Thymus (tissue), 11 donors: ENCODE measurements at regions not wholly inside any gene's neighbourhood (a gene's known extent, or its start where the extent isn't known, plus 50 kb on each side); places are given as distances from the start of the nearest gene placed in this dataset.

Experiments
- DNase-seq, 9 donors: peaks; one replicate each; pipeline ENCODE4 v3.0.0-alpha.2; 2013; ENCODE audit warnings: low spot score in 9 of 9, low read depth in 6 of 9, missing footprints in 1 of 9
- H3K27ac ChIP-seq, 2 donors: one replicate each; pipeline ENCODE4 v1.5.1; 2013; ENCODE audit warnings: control low read depth in 1 of 2, low read depth in 1 of 2, low read length in 1 of 2, mild to moderate bottlenecking in 1 of 2, moderate library complexity in 1 of 2
- H3K27me3 ChIP-seq, 2 donors: one replicate each; pipeline ENCODE4 v1.5.1; 2013; ENCODE audit warnings: low read length in 1 of 2; ENCODE audit not compliant: control insufficient read depth in 2 of 2, insufficient read depth in 1 of 2
- H3K36me3 ChIP-seq, 2 donors: one replicate each; pipeline ENCODE4 v1.5.1; 2013; ENCODE audit warnings: low read length in 1 of 2, mild to moderate bottlenecking in 1 of 2, moderate library complexity in 1 of 2; ENCODE audit not compliant: control insufficient read depth in 2 of 2, insufficient read depth in 2 of 2
- H3K4me1 ChIP-seq, 2 donors: one replicate each; pipeline ENCODE4 v1.5.1; 2013; ENCODE audit warnings: low read length in 2 of 2; ENCODE audit not compliant: control insufficient read depth in 2 of 2, insufficient read depth in 2 of 2
- H3K4me3 ChIP-seq, 2 donors: one replicate each; pipeline ENCODE4 v1.5.1; 2013; ENCODE audit warnings: low read length in 2 of 2, control low read depth in 1 of 2, mild to moderate bottlenecking in 1 of 2
- H3K9me3 ChIP-seq, 2 donors: one replicate each; pipeline ENCODE4 v1.5.1; 2013; ENCODE audit warnings: low read length in 1 of 2, mild to moderate bottlenecking in 1 of 2; ENCODE audit not compliant: control insufficient read depth in 2 of 2, insufficient read depth in 1 of 2
- WGBS: extraction: QIAGEN DNeasy Blood & Tissue Kit; methylation state at CpG from one replicate; pipeline ENCODE4 v1.1.7; 2013; 5-methylcytosine and 5-hydroxymethylcytosine counted together
- donor health status: healthy.

DNA sequence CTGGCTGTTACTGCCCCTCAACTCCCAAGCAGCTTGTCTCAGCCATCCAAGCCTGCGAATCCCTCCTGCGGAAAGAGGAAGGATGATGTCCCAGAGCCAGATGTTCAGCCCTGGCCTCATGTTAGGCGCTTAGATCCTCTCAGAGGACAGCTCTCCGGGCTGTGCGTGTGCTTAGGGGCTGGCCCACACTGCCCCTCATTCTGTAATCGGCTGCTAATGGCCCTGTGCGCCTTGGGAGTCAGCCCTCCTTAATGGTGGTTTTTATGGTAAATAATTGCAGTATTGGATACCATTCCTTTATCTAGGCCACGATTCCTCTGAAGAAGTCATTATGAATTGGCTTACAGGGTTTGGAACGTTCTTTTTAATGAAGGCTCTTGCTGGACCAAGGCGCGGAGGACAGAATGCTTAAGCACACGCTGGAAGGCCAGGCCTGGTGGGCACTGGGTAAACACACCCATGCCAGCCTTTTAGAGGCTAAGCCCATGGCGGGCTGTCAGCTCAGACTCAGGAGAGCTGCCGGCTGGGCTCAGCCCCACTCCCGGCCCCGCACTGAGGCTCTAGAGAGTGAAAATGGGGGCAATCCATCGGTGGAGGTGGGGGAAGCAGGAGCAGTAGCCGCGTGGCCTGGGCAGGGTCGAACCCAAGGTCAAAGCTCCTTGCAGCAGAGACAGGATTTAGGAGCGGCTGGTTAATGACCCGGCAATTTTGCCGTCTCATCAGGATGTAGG is 1157.5 kb downstream of the BRD1 start:
- Histone ChIP-seq H3K27ac (no peak overlapping the region), H3K27me3 (no peaks in the 10 kb centered on the region), H3K4me1 (no peaks in the 10 kb centered on the region), H3K36me3 (no peaks in the 10 kb centered on the region), H3K9me3 (peaks cover 6 to 15% of the 10 kb centered on the region in 2 donors), H3K4me3 (no peak overlapping the region)
- DNase-seq: no peak
- WGBS: 90% methylated on average over 23 of the region's 23 CpGs

- H3K27me3 ChIP-seq: no peaks in the 10 kb centered on the region
- WGBS: 93% methylated on average over 8 of the region's 8 CpGs
- DNase-seq: no peak
- no peaks in the 10 kb centered on the region for H3K4me1 ChIP-seq
- H3K9me3 ChIP-seq: peaks cover 6 to 15% of the 10 kb centered on the region in 2 donors
- H3K27ac ChIP-seq: no peak overlapping the region
- no peak overlapping the region for H3K4me3 ChIP-seq
- H3K36me3 ChIP-seq: no peaks in the 10 kb centered on the region
Observed at GRCh38 chr22:48669226-48669625, 1158.4 kb downstream of the BRD1 start.

GRCh38 chr22:48667289-48667688 is 1160.4 kb downstream of the BRD1 start:
- Histone ChIP-seq H3K36me3 (no peaks in the 10 kb centered on the region), H3K4me1 (no peaks in the 10 kb centered on the region), H3K4me3 (no peak overlapping the region), H3K27me3 (no peaks in the 10 kb centered on the region), H3K27ac (no peak overlapping the region), H3K9me3 (peaks cover 8 to 9% of the 10 kb centered on the region in 2 donors)
- no peak for DNase-seq
- 93% methylated on average over 14 of the region's 14 CpGs for WGBS

- no peak overlapping the region for H3K27ac ChIP-seq
- H3K36me3 ChIP-seq: no peaks in the 10 kb centered on the region
- H3K9me3 ChIP-seq: peaks cover 7% of the 10 kb centered on the region in 2 donors
- H3K4me3 ChIP-seq: no peak overlapping the region
- H3K4me1 ChIP-seq: no peaks in the 10 kb centered on the region
- WGBS: 96% methylated on average over 9 of the region's 9 CpGs
- H3K27me3 ChIP-seq: no peaks in the 10 kb centered on the region
- DNase-seq: no peak
Observed at GRCh38 chr22:48666620-48667019, 1161.1 kb downstream of the BRD1 start.

DNA sequence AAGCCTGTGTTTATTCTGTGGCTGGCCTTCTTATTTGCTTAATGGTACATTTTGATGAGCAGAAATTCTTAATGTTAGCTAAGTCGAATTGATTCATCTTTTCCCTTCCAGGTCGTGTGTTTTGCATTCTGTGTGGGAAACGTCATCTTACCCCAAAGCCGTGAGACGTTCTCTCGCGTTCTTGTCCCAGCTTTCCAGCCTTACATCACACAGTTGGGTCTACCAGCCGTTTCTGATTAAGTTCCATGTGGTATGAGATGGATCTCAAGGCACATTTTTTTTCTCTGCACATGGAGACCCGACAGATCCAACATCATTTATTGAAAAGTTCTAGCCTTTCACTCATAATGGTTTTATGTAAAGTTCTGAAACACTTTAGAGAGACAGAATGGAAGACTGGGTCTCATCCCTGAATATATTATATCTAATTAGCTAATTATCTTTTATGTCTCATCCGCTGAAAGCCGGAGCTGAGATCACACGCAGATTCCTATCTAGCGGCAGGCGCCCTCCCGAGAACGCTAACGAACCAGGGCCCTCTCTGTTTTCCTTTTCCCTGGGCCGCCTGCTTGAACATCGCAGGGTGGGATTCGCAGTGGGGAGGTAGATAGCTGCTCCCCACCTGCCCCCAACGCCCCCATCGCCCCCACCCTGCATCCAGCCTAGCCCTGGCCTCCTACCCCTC is 1162.2 kb downstream of the BRD1 start:
- Histone ChIP-seq H3K36me3 (no peaks in the 10 kb centered on the region), H3K27ac (no peak overlapping the region), H3K4me1 (no peaks in the 10 kb centered on the region), H3K4me3 (no peak overlapping the region), H3K27me3 (no peaks in the 10 kb centered on the region), H3K9me3 (peaks cover 0 to 5% of the 10 kb centered on the region in 2 donors)
- no peak for DNase-seq
- WGBS: 96% methylated on average over 22 of the region's 22 CpGs

DNA sequence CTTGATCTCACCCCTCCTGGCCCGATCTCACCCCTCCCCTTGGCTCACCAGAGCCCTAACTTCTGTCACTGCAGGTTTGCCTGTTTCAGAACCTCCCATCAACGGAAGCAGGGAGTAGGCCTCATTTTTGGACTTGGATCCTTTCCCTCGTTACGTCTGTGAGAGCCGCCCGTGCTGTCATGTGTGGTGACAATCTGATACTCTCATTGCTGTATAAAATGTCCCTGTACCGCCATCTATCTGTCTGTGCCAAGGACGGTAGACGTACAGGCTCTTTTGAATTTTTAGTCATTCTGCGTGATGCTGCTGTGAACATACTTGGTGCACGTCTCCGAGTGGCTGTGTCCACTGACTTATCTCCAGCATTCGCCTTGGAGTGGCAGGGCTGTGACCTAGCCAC is 1163.1 kb downstream of the BRD1 start:
- no peak for DNase-seq
- Histone ChIP-seq H3K4me1 (no peaks in the 10 kb centered on the region), H3K27me3 (no peaks in the 10 kb centered on the region), H3K27ac (no peak overlapping the region), H3K4me3 (no peak overlapping the region), H3K9me3 (peaks cover 0 to 5% of the 10 kb centered on the region in 2 donors), H3K36me3 (no peaks in the 10 kb centered on the region)
- 92% methylated on average over 13 of the region's 13 CpGs for WGBS

DNA sequence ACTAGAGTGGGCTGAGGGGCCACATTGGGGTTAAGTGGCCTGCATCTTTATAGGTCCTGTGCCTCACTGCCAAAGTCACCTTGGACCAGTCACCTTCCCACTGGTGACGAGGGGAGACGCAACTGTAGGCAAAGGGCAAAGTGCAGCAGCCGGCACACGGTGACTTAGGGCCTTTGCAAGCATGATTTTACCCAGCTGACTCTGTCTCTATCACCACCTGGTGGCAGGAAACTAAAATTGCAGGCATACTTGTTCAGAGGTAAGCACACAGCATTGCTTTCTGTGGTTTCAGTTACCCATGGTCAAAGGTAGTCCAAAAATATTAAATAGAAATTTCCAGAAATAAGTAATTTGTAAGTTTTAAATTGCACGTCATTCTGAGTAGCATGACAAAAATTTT is 1164.4 kb downstream of the BRD1 start:
- WGBS: 70% methylated on average over 5 of the region's 5 CpGs
- peaks cover 0 to 5% of the 10 kb centered on the region in 2 donors for H3K9me3 ChIP-seq
- H3K4me1 ChIP-seq: no peaks in the 10 kb centered on the region
- no peak overlapping the region for H3K27ac ChIP-seq
- no peaks in the 10 kb centered on the region for H3K36me3 ChIP-seq
- peak in 1 of 9 donors; percentile 6 for DNase-seq
- H3K4me3 ChIP-seq: no peak overlapping the region
- no peaks in the 10 kb centered on the region for H3K27me3 ChIP-seq

DNA sequence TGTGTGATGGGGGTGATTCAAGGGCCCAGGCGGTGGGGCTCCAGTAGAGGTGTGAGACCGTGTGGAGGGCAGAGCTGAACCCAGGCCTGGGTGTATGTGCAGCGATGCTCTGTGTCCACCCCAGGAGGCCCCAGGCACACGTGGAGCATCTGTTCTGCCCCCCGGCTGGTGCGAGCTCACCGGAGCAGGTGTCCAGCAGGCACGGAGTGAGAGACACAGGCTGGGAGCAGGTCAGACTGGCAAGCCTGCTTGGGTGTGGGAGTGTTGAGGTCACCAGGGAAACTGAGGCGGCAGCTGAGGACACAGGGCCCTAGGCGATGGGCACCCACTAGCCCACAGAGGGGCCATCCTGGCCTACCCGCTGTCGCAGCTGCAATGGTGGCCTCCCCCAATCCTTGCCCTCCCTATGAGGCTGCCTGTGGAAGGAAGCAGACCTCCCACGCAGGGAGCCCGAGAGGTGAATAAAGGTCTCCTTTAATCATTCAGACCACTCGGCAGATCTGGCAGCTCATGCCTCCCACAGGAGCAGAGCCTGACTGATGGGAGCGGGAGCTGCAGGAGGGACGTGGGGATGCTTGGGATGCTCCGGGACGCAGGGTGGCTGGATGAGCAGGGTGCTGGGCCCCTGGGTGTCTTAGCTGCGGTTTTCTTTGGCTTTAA is 1165.1 kb downstream of the BRD1 start:
- 96% methylated on average over 20 of the region's 20 CpGs for WGBS

DNA sequence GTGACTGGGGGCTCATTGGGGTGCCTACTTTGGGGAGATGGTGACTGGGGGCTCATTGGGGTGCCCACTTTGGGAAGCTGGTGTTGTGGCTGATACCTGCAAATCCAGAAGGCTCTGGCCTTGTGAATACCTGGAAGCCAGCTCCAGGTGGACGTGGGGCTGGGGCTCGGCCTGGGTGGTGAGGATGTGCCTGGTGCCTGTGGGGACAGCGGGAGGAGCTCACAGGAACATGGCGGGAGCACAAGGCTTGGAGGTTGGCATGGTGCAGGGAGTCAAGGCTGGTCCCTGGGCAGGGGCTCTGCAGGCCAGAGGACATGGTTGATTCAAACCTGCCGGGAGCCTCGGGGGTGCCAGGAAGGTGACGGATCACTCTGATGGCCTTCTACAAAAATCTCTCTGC is 1165.7 kb downstream of the BRD1 start:
- no peaks in the 10 kb centered on the region for H3K27me3 ChIP-seq
- no peaks in the 10 kb centered on the region for H3K4me1 ChIP-seq
- H3K9me3 ChIP-seq: peaks cover 0 to 5% of the 10 kb centered on the region in 2 donors
- 96% methylated on average over 7 of the region's 7 CpGs for WGBS
- no peak overlapping the region for H3K4me3 ChIP-seq
- no peak for DNase-seq
- no peaks in the 10 kb centered on the region for H3K36me3 ChIP-seq
- no peak overlapping the region for H3K27ac ChIP-seq

More for the DNA sequence above, 1165.1 kb downstream of the BRD1 start:
- Histone ChIP-seq H3K36me3 (no peaks in the 10 kb centered on the region), H3K4me3 (no peak overlapping the region), H3K27ac (no peak overlapping the region), H3K9me3 (peaks cover 0 to 5% of the 10 kb centered on the region in 2 donors), H3K4me1 (no peaks in the 10 kb centered on the region), H3K27me3 (no peaks in the 10 kb centered on the region)
- no peak for DNase-seq
